Smooth muscle cell (in vitro differentiated cells): ENCODE measurements at regions not wholly inside any gene's neighbourhood (a gene's known extent, or its start where the extent isn't known, plus 50 kb on each side); places are given as distances from the start of the nearest gene placed in this dataset.

Source experiments
- DNase-seq: peaks from one replicate; lab custom pipeline; 2025; ENCODE audit not compliant: unreplicated experiment; lab: John Stamatoyannopoulos, UW
- H2AFZ ChIP-seq: fragments of 200-600 bp; sonication (generic); 2 replicates; pipeline ENCODE4 v1.6.0; 2016; ENCODE audit warnings: antibody characterized with exemption, low read depth, mild to moderate bottlenecking
- H3F3A ChIP-seq: fragments of 200-600 bp; sonication (generic); 2 replicates; pipeline ENCODE4 v1.6.0; 2017; ENCODE audit warnings: antibody characterized with exemption, low read depth
- H3K27ac ChIP-seq: fragments of 200-600 bp; sonication (generic); 2 replicates; pipeline ENCODE4 v1.5.1; 2016; ENCODE audit warnings: low read depth, mild to moderate bottlenecking
- H3K27me3 ChIP-seq: fragments of 200-600 bp; sonication (generic); 2 replicates; pipeline ENCODE4 v1.6.1; 2016; ENCODE audit warnings: low read depth, mild to moderate bottlenecking
- H3K36me3 ChIP-seq: fragments of 200-600 bp; sonication (generic); 2 replicates; pipeline ENCODE4 v1.5.1; 2016; ENCODE audit warnings: low read depth
- H3K4me1 ChIP-seq: fragments of 200-600 bp; sonication (generic); 2 replicates; pipeline ENCODE4 v1.5.1; 2016; ENCODE audit warnings: low read depth
- H3K4me2 ChIP-seq: fragments of 200-600 bp; sonication (generic); 2 replicates; pipeline ENCODE4 v1.6.0; 2016; ENCODE audit warnings: mild to moderate bottlenecking
- H3K4me3 ChIP-seq: fragments of 200-600 bp; sonication (generic); 2 replicates; pipeline ENCODE4 v1.5.1; 2016; ENCODE audit warnings: mild to moderate bottlenecking
- H3K79me2 ChIP-seq: fragments of 200-600 bp; sonication (generic); 2 replicates; pipeline ENCODE4 v1.6.0; 2016; ENCODE audit warnings: low read depth, mild to moderate bottlenecking
- H3K9ac ChIP-seq: fragments of 200-600 bp; sonication (generic); 2 replicates; pipeline ENCODE4 v1.6.0; 2016; ENCODE audit warnings: low read depth
- H3K9me3 ChIP-seq: fragments of 200-600 bp; sonication (generic); replicated peaks from 2 replicates; pipeline ENCODE4 v1.5.1; 2016; ENCODE audit warnings: low read depth
- H4K20me1 ChIP-seq: fragments of 200-600 bp; sonication (generic); 2 replicates; pipeline ENCODE4 v1.6.0; 2016; ENCODE audit warnings: low read depth
- CTCF ChIP-seq: fragments of 200-600 bp; sonication (generic); IDR thresholded peaks from 2 replicates; pipeline ENCODE4 v1.5.1; 2017; ENCODE audit warnings: borderline replicate concordance, mild to moderate bottlenecking, antibody characterized with exemption; ENCODE audit not compliant: insufficient read depth, poor library complexity, severe bottlenecking
- WGBS: methylation state at CpG from one replicate; pipeline ENCODE4 v1.1.7; 2016; ENCODE audit warnings: low lambda C conversion rate; 5-methylcytosine and 5-hydroxymethylcytosine counted together

- H3K27me3 ChIP-seq: no peaks in the 10 kb centered on the region
- H3K36me3 ChIP-seq: no peaks in the 10 kb centered on the region
- no peak overlapping the region for H3K4me3 ChIP-seq
- no peaks in the 10 kb centered on the region for H3K4me1 ChIP-seq
- no peaks in the 10 kb centered on the region for H3K79me2 ChIP-seq
- no peak overlapping the region for H3K4me2 ChIP-seq
- WGBS: 76% methylated on average over 2 of the region's 2 CpGs
- H4K20me1 ChIP-seq: no peaks in the 10 kb centered on the region
- H2AFZ ChIP-seq: no peak overlapping the region
- H3K9ac ChIP-seq: no peak overlapping the region
- DNase-seq: no peak
- no peak overlapping the region for H3K27ac ChIP-seq
- no peaks in the 10 kb centered on the region for H3K9me3 ChIP-seq
- no peaks in the 10 kb centered on the region for H3F3A ChIP-seq
- TF ChIP-seq CTCF: no peak
Measured at GRCh38 chr13:44108331-44108858, 228.7 kb downstream of the LACC1 start.

GRCh38 chr13:44110091-44110621, 230.5 kb downstream of the LACC1 start:
- no peaks in the 10 kb centered on the region for H4K20me1 ChIP-seq
- TF ChIP-seq CTCF: no peak
- no peak overlapping the region for H3K9ac ChIP-seq
- H3K36me3 ChIP-seq: no peaks in the 10 kb centered on the region
- no peak overlapping the region for H3K4me2 ChIP-seq
- H3F3A ChIP-seq: no peaks in the 10 kb centered on the region
- H3K27me3 ChIP-seq: no peaks in the 10 kb centered on the region
- no peaks in the 10 kb centered on the region for H3K9me3 ChIP-seq
- H2AFZ ChIP-seq: no peak overlapping the region
- H3K27ac ChIP-seq: no peak overlapping the region
- no peak for DNase-seq
- H3K4me3 ChIP-seq: no peak overlapping the region
- H3K4me1 ChIP-seq: no peaks in the 10 kb centered on the region
- 83% methylated on average over 7 of the region's 7 CpGs for WGBS
- H3K79me2 ChIP-seq: no peaks in the 10 kb centered on the region

GRCh38 chr13:44111701-44112100, 232.0 kb downstream of the LACC1 start:
- no peak overlapping the region for H3K9ac ChIP-seq
- no peak overlapping the region for H3K4me3 ChIP-seq
- no peaks in the 10 kb centered on the region for H3K79me2 ChIP-seq
- H2AFZ ChIP-seq: no peak overlapping the region
- H3K36me3 ChIP-seq: no peaks in the 10 kb centered on the region
- no peak for DNase-seq
- WGBS: 89% methylated on average over 3 of the region's 3 CpGs
- H3K4me2 ChIP-seq: no peak overlapping the region
- H3K27me3 ChIP-seq: no peaks in the 10 kb centered on the region
- no peaks in the 10 kb centered on the region for H3K4me1 ChIP-seq
- H3K27ac ChIP-seq: no peak overlapping the region
- no peaks in the 10 kb centered on the region for H4K20me1 ChIP-seq
- no peaks in the 10 kb centered on the region for H3K9me3 ChIP-seq
- TF ChIP-seq CTCF: no peak
- H3F3A ChIP-seq: no peaks in the 10 kb centered on the region

- Histone ChIP-seq H3K27ac (no peak overlapping the region), H3K79me2 (no peaks in the 10 kb centered on the region), H3K36me3 (no peaks in the 10 kb centered on the region), H3K4me3 (no peak overlapping the region), H2AFZ (no peak overlapping the region), H3K9me3 (no peaks in the 10 kb centered on the region), H3K4me2 (no peak overlapping the region), H4K20me1 (no peaks in the 10 kb centered on the region), H3K27me3 (no peaks in the 10 kb centered on the region), H3K4me1 (no peaks in the 10 kb centered on the region), H3F3A (no peaks in the 10 kb centered on the region), H3K9ac (no peak overlapping the region)
- no peak for DNase-seq
- no peak for TF ChIP-seq CTCF
- WGBS: 89% methylated on average over 6 of the region's 6 CpGs
Measured at GRCh38 chr13:44112700-44113329, 233.1 kb downstream of the LACC1 start.
